HepG2 (cell line): ENCODE measurements at regions not wholly inside any gene's neighbourhood (a gene's known extent, or its start where the extent isn't known, plus 50 kb on each side); places are given as distances from the start of the nearest gene placed in this dataset.

Experiments
- ATAC-seq: fragments of 200-7000 bp; cut with Tn5 transposase; 3 replicates; pipeline ENCODE4 v1.9.1; 2020; ENCODE audit warnings: mild to moderate bottlenecking, moderate library complexity
- BruUV-seq: library from RNA; stranded (reverse); fragments of 400-500 nt; replicated peaks from 2 replicates; lab custom pipeline; 2021; lab: Mats Ljungman, UMichigan
- CTCF ChIA-PET: fragments of 300-600 bp; formaldehyde crosslinking; extraction: SDS; loops from one replicate; lab custom pipeline; 2021; ENCODE audit warnings: low total read pairs, inconsistent platforms, low intra/inter-chr PET ratio; lab: Yijun Ruan, JAX
- POLR2A ChIA-PET: fragments of 350-600 bp; sonication (Branson Sonifier 250); formaldehyde crosslinking; loops from one replicate; lab custom pipeline; 2020; ENCODE audit warnings: antibody characterized with exemption, inconsistent platforms; lab: Yijun Ruan, JAX
- DNase-seq: peaks from one replicate; pipeline ENCODE4 v3.0.0-alpha.2; 2015; ENCODE audit warnings: low spot score
- FAIRE-seq: peaks from 3 replicates; lab custom pipeline; 2011; peaks lifted over from hg19 to GRCh38; lab: Jason Lieb, UNC
- H2AFZ ChIP-seq: one replicate; pipeline ENCODE4 v1.6.1; 2011; ENCODE audit warnings: low read length, inconsistent platforms
- H3K27ac ChIP-seq: fragments of 300-600 bp; 3 replicates; pipeline ENCODE4 v1.8.0; 2011; ENCODE audit warnings: mixed run types, mild to moderate bottlenecking, mixed read lengths, low read length, inconsistent platforms; ENCODE audit not compliant: insufficient read depth; ENCODE audit errors: extremely low read length
- H3K27me3 ChIP-seq, 2 experiments: fragments of 200-600 bp in 1 of 2; 2 replicates in 1 of 2; 3 replicates in 1 of 2; pipeline versions ENCODE4 v1.6.0 to v1.8.0; 2011; ENCODE audit warnings: low read length in 2 of 2, mild to moderate bottlenecking in 2 of 2, moderate library complexity in 2 of 2, inconsistent platforms in 1 of 2; ENCODE audit not compliant: insufficient read depth in 2 of 2, control insufficient read depth in 1 of 2
- H3K36me3 ChIP-seq, 2 experiments: fragments of 200-600 bp in 1 of 2; replicated peaks in 1 of 2; 2 replicates in 1 of 2; 3 replicates in 1 of 2; pipeline versions ENCODE4 v1.5.1 to v1.8.0; 2011; ENCODE audit warnings: low read length in 2 of 2, inconsistent platforms in 1 of 2; ENCODE audit not compliant: insufficient read depth in 2 of 2, control insufficient read depth in 1 of 2
- H3K4me1 ChIP-seq: 2 replicates; pipeline ENCODE4 v1.5.1; 2012; ENCODE audit warnings: low read length, inconsistent platforms; ENCODE audit not compliant: insufficient read depth
- H3K4me2 ChIP-seq: 2 replicates; pipeline ENCODE4 v1.6.0; 2011; ENCODE audit warnings: low read depth, low read length, inconsistent platforms
- H3K4me3 ChIP-seq, 3 experiments: fragments of 200-600 bp in 1 of 3; sonication (generic), shearing (Covaris generic) in 1 of 3; replicated peaks in 1 of 3; 2 replicates each; pipeline ENCODE4 v1.5.1; 2011 to 2016; ENCODE audit warnings: low read length in 3 of 3, inconsistent platforms in 2 of 3, low read depth in 2 of 3, mild to moderate bottlenecking in 2 of 3, control low read depth in 1 of 3, mixed read lengths in 1 of 3; ENCODE audit not compliant: insufficient read depth in 1 of 3
- H3K79me2 ChIP-seq: one replicate; pipeline ENCODE4 v1.6.1; 2011; ENCODE audit warnings: low read length, inconsistent platforms; ENCODE audit not compliant: insufficient read depth
- H3K9ac ChIP-seq: 2 replicates; pipeline ENCODE4 v1.6.0; 2011; ENCODE audit warnings: mild to moderate bottlenecking, low read depth, low read length, inconsistent platforms; ENCODE audit not compliant: insufficient read depth
- H3K9me3 ChIP-seq: 2 replicates; pipeline ENCODE4 v1.5.1; 2012; ENCODE audit warnings: mild to moderate bottlenecking, low read length
- H4K20me1 ChIP-seq: 2 replicates; pipeline ENCODE4 v1.6.0; 2011; ENCODE audit warnings: inconsistent platforms, mild to moderate bottlenecking, low read length, moderate library complexity; ENCODE audit not compliant: insufficient read depth
- ATF6 ChIP-seq: sonication (generic); formaldehyde crosslinking; conservative IDR thresholded peaks from 2 replicates; pipeline ENCODE4 v1.4.0; 2020; ENCODE audit warnings: missing genetic modification reagents
- EEA1 ChIP-seq: sonication (generic); formaldehyde crosslinking; IDR thresholded peaks from 2 replicates; pipeline ENCODE4 v1.5.1; 2020; ENCODE audit warnings: mild to moderate bottlenecking, missing genetic modification reagents, borderline replicate concordance
- EHMT2 ChIP-seq: fragments of 200-600 bp; sonication (generic); IDR thresholded peaks from 2 replicates; pipeline ENCODE4 v1.7.0; 2017; ENCODE audit warnings: antibody characterized with exemption, low read depth, low read length, borderline replicate concordance
- HNF4G ChIP-seq, 2 experiments: sonication (generic) in 1 of 2; formaldehyde crosslinking in 1 of 2; IDR thresholded peaks; 2 replicates each; pipeline versions ENCODE4 v1.4.0 to v1.6.1; 2011 to 2020; ENCODE audit warnings: borderline replicate concordance in 2 of 2, low read depth in 2 of 2, mild to moderate bottlenecking in 2 of 2, low read length in 1 of 2, missing genetic modification reagents in 1 of 2, moderate library complexity in 1 of 2
- HNRNPK ChIP-seq: fragments of 200-400 bp; formaldehyde crosslinking; IDR thresholded peaks from 2 replicates; pipeline ENCODE4 v1.6.1; 2018; ENCODE audit warnings: low read length, low read depth, moderate library complexity, mild to moderate bottlenecking; ENCODE audit not compliant: poor library complexity, severe bottlenecking
- HOXA9 ChIP-seq: sonication (generic); formaldehyde crosslinking; IDR thresholded peaks from 2 replicates; pipeline ENCODE4 v1.8.1; 2022; ENCODE audit warnings: missing genetic modification reagents, mild to moderate bottlenecking, moderate library complexity, borderline replicate concordance
- MAF1 ChIP-seq: sonication (generic); formaldehyde crosslinking; IDR thresholded peaks from 2 replicates; pipeline ENCODE4 v1.5.0; 2020; ENCODE audit warnings: missing genetic modification reagents, borderline replicate concordance
- MAFF ChIP-seq: IDR thresholded peaks from 2 replicates; pipeline ENCODE4 v1.6.1; 2011; ENCODE audit warnings: low read depth, low read length, improper control_type of control experiment
- MAFK ChIP-seq, 2 experiments: IDR thresholded peaks in 1 of 2; conservative IDR thresholded peaks in 1 of 2; 2 replicates each; pipeline ENCODE4 v1.6.1; 2011; ENCODE audit warnings: improper control_type of control experiment in 2 of 2, low read length in 2 of 2
- NBN ChIP-seq: fragments of 450-650 bp; conservative IDR thresholded peaks from 2 replicates; pipeline ENCODE4 v1.6.1; 2017
- NFRKB ChIP-seq: fragments of 450-650 bp; IDR thresholded peaks from 2 replicates; pipeline ENCODE4 v1.6.1; 2017
- ZNF678 ChIP-seq: sonication (generic); formaldehyde crosslinking; IDR thresholded peaks from 2 replicates; pipeline ENCODE4 v1.4.0; 2020; ENCODE audit warnings: mild to moderate bottlenecking, missing genetic modification reagents
- ZSCAN31 ChIP-seq: sonication (generic); formaldehyde crosslinking; IDR thresholded peaks from 2 replicates; pipeline ENCODE4 v1.5.0; 2020; ENCODE audit warnings: low read depth, mild to moderate bottlenecking, missing genetic modification reagents
- WGBS: methylation state at CpG from one replicate; pipeline ENCODE4 v1.1.6; 2017; ENCODE audit warnings: low lambda C conversion rate; 5-methylcytosine and 5-hydroxymethylcytosine counted together
- in situ Hi-C: cut with HindIII; loops from 2 replicates; pipeline ENCODE4 v1.10.0; 2017; ENCODE audit warnings: low pct_unique_long_range_greater_than_20kb; ENCODE audit not compliant: extremely low pct_ligation_motif_present
- intact Hi-C: fragments of 100-400 bp; cut with micrococcal nuclease; formaldehyde crosslinking; loops from one replicate; pipeline ENCODE4 v1.10.0; 2022; ENCODE audit not compliant: unreplicated experiment
- TF ChIP-seq, protein P1 (sequence below): sonication (generic); formaldehyde crosslinking; IDR thresholded peaks from 2 replicates; pipeline ENCODE4 v1.8.0; 2022; ENCODE audit warnings: missing genetic modification reagents, mild to moderate bottlenecking, borderline replicate concordance

DNA sequence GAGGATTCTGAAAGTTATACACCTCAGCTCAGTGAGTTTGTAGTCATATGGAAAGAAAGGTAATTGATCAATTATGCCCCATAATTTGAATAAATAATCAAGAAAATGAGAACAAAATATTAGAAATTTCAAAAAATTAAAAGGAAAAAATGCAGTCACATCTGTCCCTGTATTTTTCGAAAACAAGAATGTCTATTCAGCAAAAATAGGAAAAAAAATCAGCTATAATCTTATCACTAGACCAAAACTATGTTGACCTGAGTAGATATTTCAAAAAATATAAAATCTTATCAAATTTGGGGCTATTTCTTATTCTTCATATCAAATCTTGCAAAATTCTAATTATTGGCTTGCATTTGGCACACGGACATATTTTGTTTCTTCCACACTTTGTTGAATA lies 501.2 kb upstream of the CNTN3 start:
- H3K9ac ChIP-seq, result no peak overlapping the region
- POLR2A ChIA-PET, result no interaction called here
- in situ Hi-C loops (no loop called here), intact Hi-C loops (no loop called here)
- no peaks in the 10 kb centered on the region for H3K79me2 ChIP-seq
- H3K9me3 ChIP-seq, result no peaks in the 10 kb centered on the region; the same call in 1 of the 2 replicates
- FAIRE-seq, result no peak
- ATAC-seq, result no peak
- H3K36me3 ChIP-seq, result no peaks in the 10 kb centered on the region
- no peak overlapping the region for H3K4me3 ChIP-seq
- no peaks in the 10 kb centered on the region for H3K27me3 ChIP-seq
- H3K4me1 ChIP-seq, result no peaks in the 10 kb centered on the region
- DNase-seq, result no peak
- WGBS, result 2% methylated on average over 2 of the region's 2 CpGs
- no peak overlapping the region for H3K4me2 ChIP-seq
- CTCF ChIA-PET, result no interaction called here
- TF ChIP-seq EHMT2 (no peak), MAFK (conservative IDR thresholded peaks at IDR 0.05 in 1 of 2, IDR thresholded peaks at IDR 0.05 in 1 of 2; ENCODE audit: low read length in 2 of 2) (peak; percentile 67 to 91), NBN (no peak), MAFF (peak; percentile 83), EEA1 (CRISPR knock-in tag) (no peak)
- BruUV-seq, result no TSS peak
- H2AFZ ChIP-seq, result no peak overlapping the region
- H4K20me1 ChIP-seq, result no peaks in the 10 kb centered on the region
- H3K27ac ChIP-seq, result no peak overlapping the region

- no peaks in the 10 kb centered on the region for H4K20me1 ChIP-seq
- in situ Hi-C loops (no loop called here), intact Hi-C loops (no loop called here)
- BruUV-seq, result no TSS peak
- no peak overlapping the region for H3K9ac ChIP-seq
- H3K4me2 ChIP-seq, result no peak overlapping the region
- ATAC-seq (no peak), FAIRE-seq (no peak), DNase-seq (no peak)
- no peak overlapping the region for H3K27ac ChIP-seq
- ChIA-PET POLR2A (no interaction called here), CTCF (no interaction called here)
- H3K79me2 ChIP-seq, result no peaks in the 10 kb centered on the region
- no peaks in the 10 kb centered on the region for H3K27me3 ChIP-seq
- WGBS, result 0% methylated on average over 1 of the region's 1 CpG
- no peaks in the 10 kb centered on the region for H3K4me1 ChIP-seq
- H3K4me3 ChIP-seq, result no peak overlapping the region
- H3K36me3 ChIP-seq, result no peaks in the 10 kb centered on the region
- no peaks in the 10 kb centered on the region; the same call in 1 of the 2 replicates for H3K9me3 ChIP-seq
- no peak overlapping the region for H2AFZ ChIP-seq
- TF ChIP-seq ZSCAN31 (no peak), ZNF678 (CRISPR knock-in tag) (no peak), NFRKB (no peak), ATF6 (CRISPR knock-in tag) (no peak), HNRNPK (no peak), MAF1 (CRISPR knock-in tag) (no peak), HOXA9 (CRISPR knock-in tag) (no peak), HNF4G (IDR thresholded peaks at IDR 0.05; ENCODE audit: borderline replicate concordance, low read depth, low read length) (no peak), HNF4G (CRISPR knock-in tag; IDR thresholded peaks at IDR 0.05; ENCODE audit: borderline replicate concordance, low read depth) (no peak)
- TF ChIP-seq, protein P1, sequence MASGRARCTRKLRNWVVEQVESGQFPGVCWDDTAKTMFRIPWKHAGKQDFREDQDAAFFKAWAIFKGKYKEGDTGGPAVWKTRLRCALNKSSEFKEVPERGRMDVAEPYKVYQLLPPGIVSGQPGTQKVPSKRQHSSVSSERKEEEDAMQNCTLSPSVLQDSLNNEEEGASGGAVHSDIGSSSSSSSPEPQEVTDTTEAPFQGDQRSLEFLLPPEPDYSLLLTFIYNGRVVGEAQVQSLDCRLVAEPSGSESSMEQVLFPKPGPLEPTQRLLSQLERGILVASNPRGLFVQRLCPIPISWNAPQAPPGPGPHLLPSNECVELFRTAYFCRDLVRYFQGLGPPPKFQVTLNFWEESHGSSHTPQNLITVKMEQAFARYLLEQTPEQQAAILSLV (CRISPR knock-in tag), result no peak
Observed at GRCh38 chr3:75118779-75119178, 504.3 kb upstream of the CNTN3 start.
